ENCODE measurements at regions not wholly inside any gene's neighbourhood (a gene's known extent, or its start where the extent isn't known, plus 50 kb on each side); places are given as distances from the start of the nearest gene placed in this dataset.
"Not testable (repeated sequence)": the region's sequence is repeated elsewhere in the genome, so short reads cannot be mapped to it uniquely, and the experiment has no call there.

- H3K27me3 ChIP-seq (ENCODE audit: control insufficient read depth, insufficient read depth); H3K9me3 ChIP-seq (ENCODE audit: control insufficient read depth, low read length); H3K4me1 ChIP-seq (ENCODE audit: control insufficient read depth, insufficient read depth, low read length); H3K4me3 ChIP-seq (ENCODE audit: low read length); ATAC-seq; H3K27ac ChIP-seq (ENCODE audit: low read length); intact Hi-C loops (cut with DNase I): not testable (repeated sequence)
- peak in 1 of 3 donors; percentile 66 for DNase-seq
- 68% methylated on average over 16 of the region's 16 CpGs for WGBS
These were observed 57.3 kb upstream of the SPN start for GRCh38 chr16:29605593-29606205.

- H3K4me1 ChIP-seq (ENCODE audit: control insufficient read depth, insufficient read depth, low read length); H3K9me3 ChIP-seq (ENCODE audit: control insufficient read depth, low read length); intact Hi-C loops (cut with DNase I); H3K27me3 ChIP-seq (ENCODE audit: control insufficient read depth, insufficient read depth); DNase-seq; H3K4me3 ChIP-seq (ENCODE audit: low read length): not testable (repeated sequence)
- 61% methylated on average over 25 of the region's 26 CpGs for WGBS
- H3K27ac ChIP-seq (ENCODE audit: low read length): peak overlapping the region; percentile 11
- peak in 1 of 2 donors; percentile 2 for ATAC-seq
These were observed 56.2 kb upstream of the SPN start for GRCh38 chr16:29606669-29607427.

- 34% methylated on average over 11 of the region's 11 CpGs for WGBS
- ATAC-seq: peak; percentile 36 to 39
These were observed 55.6 kb upstream of the SPN start for GRCh38 chr16:29607428-29607823.

GRCh38 chr16:29612381-29613306 lies 50.4 kb upstream of the SPN start:
- intact Hi-C loops (cut with DNase I); H3K4me1 ChIP-seq (ENCODE audit: control insufficient read depth, insufficient read depth, low read length); H3K9me3 ChIP-seq (ENCODE audit: control insufficient read depth, low read length); H3K27me3 ChIP-seq (ENCODE audit: control insufficient read depth, insufficient read depth); H3K27ac ChIP-seq (ENCODE audit: low read length): not testable (repeated sequence)
- DNase-seq (peak in 1 of 3 donors; percentile 65), ATAC-seq (peak; percentile 12 to 38)
- WGBS: 2% methylated on average over 43 of the region's 48 CpGs
- H3K4me3 ChIP-seq (ENCODE audit: low read length): peak overlapping the region; percentile 39

More at GRCh38 chr16:29607428-29607823, 55.6 kb upstream of the SPN start:
- H3K4me3 ChIP-seq (ENCODE audit: low read length); H3K4me1 ChIP-seq (ENCODE audit: control insufficient read depth, insufficient read depth, low read length); intact Hi-C loops (cut with DNase I); H3K9me3 ChIP-seq (ENCODE audit: control insufficient read depth, low read length); H3K27me3 ChIP-seq (ENCODE audit: control insufficient read depth, insufficient read depth): not testable (repeated sequence)
- H3K27ac ChIP-seq (ENCODE audit: low read length): peak overlapping the region; percentile 11
- peak; percentile 50 to 75 (median 72) for DNase-seq

Small RNA genes lying in the stretch of these regions (microRNA-seq; reads per million reads assigned to microRNA genes)
- 0 reads per million in 2 donors for gene MIR3680-2

All from right cardiac atrium (tissue), 5 donors.